SK-N-SH treated with all-trans-retinoic acid at 6 μM for 48 hours (cell line): ENCODE measurements at regions not wholly inside any gene's neighbourhood (a gene's known extent, or its start where the extent isn't known, plus 50 kb on each side); places are given as distances from the start of the nearest gene placed in this dataset.

Source experiments
- ARNTL ChIP-seq: fragments of 450-650 bp; formaldehyde crosslinking; IDR thresholded peaks from 2 replicates; pipeline ENCODE4 v1.5.0; 2020; ENCODE audit warnings: low read depth, mild to moderate bottlenecking, moderate library complexity, borderline replicate concordance
- CSDC2 ChIP-seq: fragments of 250-450 bp; sonication (Bioruptor Pico); IDR thresholded peaks from 2 replicates; pipeline ENCODE4 v1.5.0; 2020; ENCODE audit warnings: mild to moderate bottlenecking, moderate library complexity
- ESRRG ChIP-seq: fragments of 250-450 bp; sonication (Bioruptor Pico); IDR thresholded peaks from 2 replicates; pipeline ENCODE4 v1.6.1; 2021; ENCODE audit warnings: mild to moderate bottlenecking
- GLIS3 ChIP-seq: fragments of 250-450 bp; sonication (Bioruptor Pico); IDR thresholded peaks from 2 replicates; pipeline ENCODE4 v1.5.0; 2020; ENCODE audit warnings: mild to moderate bottlenecking, moderate library complexity
- ISL1 ChIP-seq: fragments of 250-450 bp; sonication (Bioruptor Pico); IDR thresholded peaks from 2 replicates; pipeline ENCODE4 v2.1.2; 2022; ENCODE audit warnings: mild to moderate bottlenecking, moderate library complexity
- PPARA ChIP-seq: fragments of 250-450 bp; sonication (Bioruptor Pico); IDR thresholded peaks from 2 replicates; pipeline ENCODE4 v1.5.0; 2020; ENCODE audit warnings: mild to moderate bottlenecking, borderline replicate concordance
- RARB ChIP-seq: fragments of 250-450 bp; sonication (Bioruptor Pico); IDR thresholded peaks from 2 replicates; pipeline ENCODE4 v1.8.0; 2021; ENCODE audit warnings: mild to moderate bottlenecking, moderate library complexity
- SNAI2 ChIP-seq: fragments of 250-450 bp; sonication (Bioruptor Pico); IDR thresholded peaks from 2 replicates; pipeline ENCODE4 v1.5.0; 2020; ENCODE audit warnings: mild to moderate bottlenecking, moderate library complexity
- ZFP30 ChIP-seq: fragments of 450-650 bp; formaldehyde crosslinking; IDR thresholded peaks from 2 replicates; pipeline ENCODE4 v1.5.0; 2022; ENCODE audit warnings: mild to moderate bottlenecking, moderate library complexity
- ZNF565 ChIP-seq: fragments of 450-650 bp; formaldehyde crosslinking; conservative IDR thresholded peaks from 2 replicates; pipeline ENCODE4 v1.5.0; 2020; ENCODE audit warnings: low read depth, mild to moderate bottlenecking, moderate library complexity
- TF ChIP-seq, protein P1 (sequence below): fragments of 250-450 bp; sonication (Bioruptor Pico); IDR thresholded peaks from 2 replicates; pipeline ENCODE4 v1.8.0; 2021; ENCODE audit warnings: low read depth, mild to moderate bottlenecking, moderate library complexity, borderline replicate concordance
- TF ChIP-seq, protein P2 (sequence below): fragments of 250-450 bp; sonication (Bioruptor Pico); IDR thresholded peaks from 2 replicates; pipeline ENCODE4 v1.8.0; 2020; ENCODE audit warnings: mild to moderate bottlenecking, moderate library complexity, borderline replicate concordance

DNA sequence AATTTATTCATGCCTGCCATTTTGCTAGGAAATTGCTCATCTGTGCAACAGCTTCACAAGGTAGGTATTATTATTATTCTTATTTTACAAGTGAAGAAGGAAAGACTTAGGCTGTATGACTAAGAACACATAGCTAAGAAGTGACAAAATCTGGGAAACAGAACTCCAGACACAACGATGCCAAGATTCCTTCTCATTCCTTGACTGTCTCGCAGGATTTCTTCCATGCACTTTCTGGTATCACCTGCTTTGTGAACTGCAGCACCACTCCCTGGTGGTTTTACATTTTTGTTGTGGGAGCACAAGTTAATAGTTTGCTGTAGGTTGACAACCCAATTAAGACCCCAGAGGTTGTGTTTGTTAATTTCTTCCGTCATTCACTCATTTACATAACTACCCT is 188.5 kb downstream of the LACC1 start:
- no peak for TF ChIP-seq GLIS3 (CRISPR knock-in tag)
- no peak for TF ChIP-seq RARB (CRISPR knock-in tag)
- TF ChIP-seq ISL1 (CRISPR knock-in tag), result no peak
- TF ChIP-seq, protein P1, sequence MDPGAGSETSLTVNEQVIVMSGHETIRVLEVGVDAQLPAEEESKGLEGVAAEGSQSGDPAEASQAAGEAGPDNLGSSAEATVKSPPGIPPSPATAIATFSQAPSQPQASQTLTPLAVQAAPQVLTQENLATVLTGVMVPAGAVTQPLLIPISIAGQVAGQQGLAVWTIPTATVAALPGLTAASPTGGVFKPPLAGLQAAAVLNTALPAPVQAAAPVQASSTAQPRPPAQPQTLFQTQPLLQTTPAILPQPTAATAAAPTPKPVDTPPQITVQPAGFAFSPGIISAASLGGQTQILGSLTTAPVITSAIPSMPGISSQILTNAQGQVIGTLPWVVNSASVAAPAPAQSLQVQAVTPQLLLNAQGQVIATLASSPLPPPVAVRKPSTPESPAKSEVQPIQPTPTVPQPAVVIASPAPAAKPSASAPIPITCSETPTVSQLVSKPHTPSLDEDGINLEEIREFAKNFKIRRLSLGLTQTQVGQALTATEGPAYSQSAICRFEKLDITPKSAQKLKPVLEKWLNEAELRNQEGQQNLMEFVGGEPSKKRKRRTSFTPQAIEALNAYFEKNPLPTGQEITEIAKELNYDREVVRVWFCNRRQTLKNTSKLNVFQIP (CRISPR knock-in tag), result no peak
- no peak for TF ChIP-seq ESRRG (CRISPR knock-in tag)
- TF ChIP-seq ARNTL (CRISPR knock-in tag), result no peak
- TF ChIP-seq PPARA (CRISPR knock-in tag), result no peak
- no peak for TF ChIP-seq ZFP30 (CRISPR knock-in tag)
- TF ChIP-seq, protein P2, sequence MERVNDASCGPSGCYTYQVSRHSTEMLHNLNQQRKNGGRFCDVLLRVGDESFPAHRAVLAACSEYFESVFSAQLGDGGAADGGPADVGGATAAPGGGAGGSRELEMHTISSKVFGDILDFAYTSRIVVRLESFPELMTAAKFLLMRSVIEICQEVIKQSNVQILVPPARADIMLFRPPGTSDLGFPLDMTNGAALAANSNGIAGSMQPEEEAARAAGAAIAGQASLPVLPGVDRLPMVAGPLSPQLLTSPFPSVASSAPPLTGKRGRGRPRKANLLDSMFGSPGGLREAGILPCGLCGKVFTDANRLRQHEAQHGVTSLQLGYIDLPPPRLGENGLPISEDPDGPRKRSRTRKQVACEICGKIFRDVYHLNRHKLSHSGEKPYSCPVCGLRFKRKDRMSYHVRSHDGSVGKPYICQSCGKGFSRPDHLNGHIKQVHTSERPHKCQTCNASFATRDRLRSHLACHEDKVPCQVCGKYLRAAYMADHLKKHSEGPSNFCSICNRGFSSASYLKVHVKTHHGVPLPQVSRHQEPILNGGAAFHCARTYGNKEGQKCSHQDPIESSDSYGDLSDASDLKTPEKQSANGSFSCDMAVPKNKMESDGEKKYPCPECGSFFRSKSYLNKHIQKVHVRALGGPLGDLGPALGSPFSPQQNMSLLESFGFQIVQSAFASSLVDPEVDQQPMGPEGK, result no peak
- no peak for TF ChIP-seq ZNF565 (CRISPR knock-in tag)
- TF ChIP-seq SNAI2 (CRISPR knock-in tag), result no peak
- TF ChIP-seq CSDC2, result no peak
